HG03521 (cell line): ENCODE measurements at regions not wholly inside any gene's neighbourhood (a gene's known extent, or its start where the extent isn't known, plus 50 kb on each side); places are given as distances from the start of the nearest gene placed in this dataset.

Source experiments
- ATAC-seq: cut with Tn5 transposase; IDR thresholded peaks from one replicate; pipeline ENCODE4 v1.9.1; 2021; ENCODE audit warnings: mild to moderate bottlenecking, moderate library complexity; ENCODE audit not compliant: unreplicated experiment

GRCh38 chr12:63266988-63267387 is 116.0 kb upstream of the AVPR1A start:
- no peak for ATAC-seq

- ATAC-seq, result no peak
Measured at GRCh38 chr12:63264629-63265028, 113.6 kb upstream of the AVPR1A start.

GRCh38 chr12:63250486-63250885 is 99.5 kb upstream of the AVPR1A start:
- no peak for ATAC-seq

GRCh38 chr12:63238892-63239291 is 87.9 kb upstream of the AVPR1A start:
- ATAC-seq, result no peak

DNA sequence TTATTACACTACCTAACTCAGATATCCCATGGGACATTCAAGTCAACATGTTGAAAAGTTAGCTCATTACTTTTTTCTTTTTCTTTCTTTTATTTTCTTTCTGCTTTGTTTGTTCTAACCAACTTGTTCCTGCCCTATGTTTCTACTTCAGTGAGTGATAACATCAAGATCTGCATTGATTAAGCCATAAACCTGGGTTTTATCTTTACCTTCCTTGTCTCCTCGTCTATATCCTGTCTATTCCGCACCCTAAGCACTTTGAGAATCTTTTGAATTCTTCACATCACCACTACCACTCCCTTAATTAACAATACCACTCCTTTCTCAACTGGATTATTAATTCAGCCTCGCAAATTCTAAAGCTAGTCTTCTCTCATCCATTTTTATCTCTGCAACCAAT is 81.9 kb upstream of the AVPR1A start:
- no peak for ATAC-seq

DNA sequence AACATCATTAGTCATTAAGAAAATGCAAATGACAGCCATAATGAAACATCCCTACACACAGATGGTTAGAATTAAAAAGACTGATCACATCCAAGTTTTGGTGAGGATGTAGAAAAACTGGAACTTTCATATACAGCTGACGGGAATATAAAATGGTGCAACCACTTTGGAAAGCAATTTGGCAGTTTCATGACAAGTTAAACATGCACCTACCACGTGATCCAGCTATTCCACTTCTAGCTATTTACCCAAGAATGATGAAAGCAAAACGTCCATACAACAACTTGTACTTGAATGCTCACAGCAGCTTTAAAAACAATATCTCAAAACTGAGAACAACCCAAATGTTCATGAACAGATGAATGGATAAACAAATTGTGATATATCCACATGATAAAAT is 77.9 kb upstream of the AVPR1A start:
- ATAC-seq, result no peak

DNA sequence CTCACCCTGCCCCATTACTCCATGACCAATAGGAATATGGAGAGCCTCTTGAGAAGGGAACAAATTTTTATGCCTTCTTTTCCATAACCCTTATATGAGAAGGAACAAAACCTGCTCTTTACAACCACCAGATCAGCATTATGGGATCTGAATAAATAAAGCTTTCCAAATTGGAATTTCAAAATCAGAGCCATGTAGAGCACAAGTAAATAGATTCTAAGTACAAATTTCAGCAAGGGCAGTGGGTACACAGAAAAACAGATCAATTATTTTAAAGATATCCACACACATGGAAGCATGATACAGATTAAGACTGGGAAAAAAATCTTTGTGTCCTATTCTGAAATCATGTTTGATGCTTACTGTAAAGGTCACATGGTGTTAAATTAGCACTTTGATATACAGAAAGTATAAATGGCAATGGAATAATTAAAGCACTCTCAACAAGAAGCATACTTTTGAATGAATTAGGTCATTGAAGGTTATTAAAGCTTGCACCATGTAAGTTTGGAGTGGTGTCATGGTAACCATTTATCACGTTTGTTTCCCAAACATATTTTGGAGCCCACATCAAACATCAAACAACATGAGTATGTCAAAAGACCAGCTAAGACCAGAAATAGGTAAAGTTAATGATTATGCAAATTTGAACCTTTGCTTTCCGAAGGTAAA is 75.9 kb upstream of the AVPR1A start:
- ATAC-seq, result no peak

DNA sequence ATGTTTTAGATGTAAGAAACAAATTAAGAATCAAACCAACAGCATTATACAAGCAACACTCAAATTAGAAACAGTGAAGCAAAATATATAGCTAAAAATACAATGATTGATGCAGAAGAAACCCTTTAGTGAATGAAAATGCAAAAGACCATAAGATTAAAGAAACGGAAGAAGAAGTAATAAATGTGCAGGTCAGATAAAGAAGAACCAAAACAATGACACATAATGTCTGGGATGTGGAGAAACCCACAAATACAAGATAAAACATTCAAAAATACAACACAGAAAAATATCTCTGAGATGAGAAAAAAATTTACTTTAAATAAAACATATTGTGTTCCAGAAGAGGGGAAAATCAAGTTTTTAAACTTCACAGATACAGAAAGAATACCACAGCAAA is 73.4 kb upstream of the AVPR1A start:
- no peak for ATAC-seq

GRCh38 chr12:63223128-63223527 is 72.1 kb upstream of the AVPR1A start:
- ATAC-seq, result no peak

GRCh38 chr12:63222582-63222981 is 71.6 kb upstream of the AVPR1A start:
- ATAC-seq, result no peak

GRCh38 chr12:63220921-63221320 is 69.9 kb upstream of the AVPR1A start:
- no peak for ATAC-seq

DNA sequence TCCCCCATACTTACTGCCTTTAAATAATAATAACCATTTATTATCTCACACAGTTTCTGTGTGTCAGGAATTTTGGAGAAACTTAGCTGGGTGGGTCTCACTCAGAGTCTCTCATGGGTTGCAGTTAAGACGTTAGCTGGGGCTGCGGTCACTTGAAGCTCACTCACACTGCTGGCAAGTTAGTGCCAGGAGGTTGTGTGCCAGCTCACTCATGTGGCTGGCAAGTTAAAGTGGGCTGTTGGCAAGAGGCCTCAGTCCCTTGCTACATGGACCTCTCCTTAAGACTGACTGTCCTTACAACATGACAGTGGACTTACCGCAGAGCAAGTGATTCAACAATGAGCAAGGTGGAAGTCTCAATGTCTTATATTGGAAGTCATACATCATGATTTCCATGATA is 61.3 kb upstream of the AVPR1A start:
- no peak for ATAC-seq

DNA sequence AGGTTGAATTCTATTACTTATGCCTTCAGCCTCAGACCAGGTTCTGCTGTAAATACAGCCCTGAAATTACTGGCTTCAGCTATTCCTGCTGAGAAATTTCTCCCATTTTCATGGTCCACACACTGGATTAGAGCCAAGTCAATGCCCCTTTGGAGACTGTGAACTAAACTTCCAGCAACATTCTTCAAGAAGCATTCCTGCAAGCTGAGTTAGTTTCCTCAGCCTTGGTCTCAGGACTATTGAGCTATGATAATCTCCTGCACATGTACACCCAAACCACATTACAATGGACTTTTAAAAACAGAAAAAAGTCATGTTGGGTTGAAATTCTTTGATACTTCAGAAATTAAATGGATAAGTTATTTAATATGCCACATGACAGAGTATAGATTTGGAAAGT is 58.0 kb upstream of the AVPR1A start:
- ATAC-seq, result no peak

- no peak for ATAC-seq
Measured at GRCh38 chr12:63206909-63207308, 55.9 kb upstream of the AVPR1A start.

DNA sequence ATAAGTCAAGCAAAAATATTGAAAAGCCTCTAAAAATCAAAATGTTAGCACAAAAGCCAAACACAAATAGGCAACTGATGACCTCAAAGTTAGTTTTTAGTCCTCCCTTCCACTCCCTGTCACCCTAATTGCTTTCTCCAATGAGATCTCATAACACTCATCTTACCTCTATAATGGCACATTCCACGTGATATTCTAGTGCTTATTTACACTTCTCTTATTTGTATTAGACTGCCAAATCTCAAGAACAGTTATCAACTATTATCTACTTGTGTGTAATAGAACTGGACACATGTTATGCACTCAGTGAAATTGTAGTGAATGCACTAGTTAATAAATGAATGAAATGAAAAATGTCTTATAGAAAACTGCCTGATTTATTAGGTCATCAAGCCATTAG is 55.5 kb upstream of the AVPR1A start:
- no peak for ATAC-seq
